Esophagus muscularis mucosa (tissue), 4 donors: ENCODE measurements at regions not wholly inside any gene's neighbourhood (a gene's known extent, or its start where the extent isn't known, plus 50 kb on each side); places are given as distances from the start of the nearest gene placed in this dataset.

Experiments
- CTCF ChIP-seq, 3 experiments: fragments of 200-600 bp in 2 of 3; fragments of 450-650 bp in 1 of 3; sonication (generic) in 2 of 3; IDR thresholded peaks; one replicate each; pipeline ENCODE4 v1.5.1; 2017 to 2019; ENCODE audit warnings: antibody characterized with exemption in 3 of 3, mild to moderate bottlenecking in 2 of 3, moderate library complexity in 1 of 3
- EP300 ChIP-seq: sonication (generic); formaldehyde crosslinking; IDR thresholded peaks from one replicate; pipeline ENCODE4 v1.6.1; 2017; ENCODE audit warnings: antibody characterized with exemption
- POLR2A ChIP-seq: fragments of 450-650 bp; IDR thresholded peaks from one replicate; pipeline ENCODE4 v1.6.1; 2017; ENCODE audit warnings: antibody characterized with exemption, moderate library complexity, mild to moderate bottlenecking, low read depth

DNA sequence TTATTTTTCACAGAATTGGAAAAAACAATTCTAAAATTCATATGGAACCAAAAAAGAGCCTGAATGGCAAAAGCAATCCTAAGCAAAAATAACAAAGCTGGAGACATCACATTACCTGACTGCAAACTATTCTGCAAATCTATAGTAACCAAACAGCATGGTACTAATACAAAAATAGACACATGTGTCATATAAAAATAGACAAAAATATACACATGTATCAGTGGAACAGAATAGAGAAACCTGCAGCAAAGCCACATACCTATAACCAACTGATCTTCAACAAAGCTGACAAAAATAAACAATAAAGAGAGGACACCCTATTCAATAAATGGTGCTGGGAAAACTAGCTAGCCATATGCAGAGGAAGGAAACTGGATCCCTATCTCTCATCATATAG, 259.6 kb downstream of the IGSF11 start:
- no peak for TF ChIP-seq CTCF (IDR thresholded peaks at IDR 0.05)
- TF ChIP-seq POLR2A, result no peak
- TF ChIP-seq EP300, result no peak
